MM.1S (cell line): ENCODE measurements at regions not wholly inside any gene's neighbourhood (a gene's known extent, or its start where the extent isn't known, plus 50 kb on each side); places are given as distances from the start of the nearest gene placed in this dataset.

Experiments
- DNase-seq: peaks from one replicate; pipeline ENCODE4 v3.0.0-alpha.2; 2015
- H2AFZ ChIP-seq: fragments of 300-600 bp; sonication (generic); 2 replicates; pipeline ENCODE4 v1.6.0; 2016; ENCODE audit warnings: antibody characterized with exemption, low read length
- H3F3A ChIP-seq: fragments of 300-600 bp; sonication (generic); 2 replicates; pipeline ENCODE4 v1.6.1; 2016; ENCODE audit warnings: mild to moderate bottlenecking, antibody characterized with exemption, low read length, moderate library complexity, mixed read lengths; ENCODE audit not compliant: insufficient read depth
- H3K27ac ChIP-seq: fragments of 300-600 bp; sonication (generic); 2 replicates; pipeline ENCODE4 v1.5.1; 2016; ENCODE audit warnings: mild to moderate bottlenecking, low read length
- H3K27me3 ChIP-seq: fragments of 300-600 bp; sonication (generic); replicated peaks from 2 replicates; pipeline ENCODE4 v1.6.0; 2016; ENCODE audit warnings: low read length; ENCODE audit not compliant: insufficient read depth
- H3K36me3 ChIP-seq: fragments of 300-600 bp; sonication (generic); replicated peaks from 2 replicates; pipeline ENCODE4 v1.6.1; 2016; ENCODE audit warnings: mild to moderate bottlenecking, low read length, mixed read lengths; ENCODE audit not compliant: insufficient read depth
- H3K4me1 ChIP-seq: fragments of 300-600 bp; sonication (generic); 2 replicates; pipeline ENCODE4 v1.6.1; 2016; ENCODE audit warnings: low read length, mixed read lengths
- H3K4me2 ChIP-seq: fragments of 300-600 bp; sonication (generic); 2 replicates; pipeline ENCODE4 v1.6.0; 2016; ENCODE audit warnings: low read depth, low read length
- H3K4me3 ChIP-seq: fragments of 300-600 bp; sonication (generic); 2 replicates; pipeline ENCODE4 v1.5.1; 2016; ENCODE audit warnings: low read length, mixed read lengths
- H3K79me2 ChIP-seq: fragments of 300-600 bp; sonication (generic); 2 replicates; pipeline ENCODE4 v1.6.1; 2016; ENCODE audit warnings: mixed run types, low read length, mixed read lengths
- H3K9ac ChIP-seq: fragments of 300-600 bp; sonication (generic); 2 replicates; pipeline ENCODE4 v1.6.1; 2016; ENCODE audit warnings: low read length, mixed read lengths
- H3K9me2 ChIP-seq: fragments of 300-600 bp; sonication (generic); replicated peaks from 2 replicates; pipeline ENCODE4 v1.6.1; 2016; ENCODE audit warnings: mild to moderate bottlenecking, low read length, mixed read lengths; ENCODE audit not compliant: insufficient read depth
- H3K9me3 ChIP-seq: fragments of 300-600 bp; sonication (generic); replicated peaks from 2 replicates; pipeline ENCODE4 v1.6.1; 2016; ENCODE audit warnings: mild to moderate bottlenecking, low read length, mixed read lengths; ENCODE audit not compliant: insufficient read depth
- H4K20me1 ChIP-seq: fragments of 300-600 bp; sonication (generic); 2 replicates; pipeline ENCODE4 v1.6.1; 2016; ENCODE audit warnings: mild to moderate bottlenecking, low read length, moderate library complexity, mixed read lengths; ENCODE audit not compliant: insufficient read depth
- EZH2 ChIP-seq: fragments of 300-600 bp; sonication (generic); optimal IDR thresholded peaks from 2 replicates; pipeline ENCODE3; 2017; ENCODE audit warnings: low read depth, mild to moderate bottlenecking, antibody characterized with exemption, low read length, mixed read lengths
- EZH2phosphoT487 ChIP-seq: fragments of 300-600 bp; sonication (generic); IDR thresholded peaks from 2 replicates; pipeline ENCODE4 v1.6.1; 2018; ENCODE audit warnings: antibody characterized with exemption, low read length
- TF ChIP-seq, protein P1 (sequence below): fragments of 300-600 bp; sonication (generic); IDR thresholded peaks from 2 replicates; pipeline ENCODE4 v1.5.1; 2016; ENCODE audit warnings: antibody characterized with exemption, low read length, mixed read lengths

DNA sequence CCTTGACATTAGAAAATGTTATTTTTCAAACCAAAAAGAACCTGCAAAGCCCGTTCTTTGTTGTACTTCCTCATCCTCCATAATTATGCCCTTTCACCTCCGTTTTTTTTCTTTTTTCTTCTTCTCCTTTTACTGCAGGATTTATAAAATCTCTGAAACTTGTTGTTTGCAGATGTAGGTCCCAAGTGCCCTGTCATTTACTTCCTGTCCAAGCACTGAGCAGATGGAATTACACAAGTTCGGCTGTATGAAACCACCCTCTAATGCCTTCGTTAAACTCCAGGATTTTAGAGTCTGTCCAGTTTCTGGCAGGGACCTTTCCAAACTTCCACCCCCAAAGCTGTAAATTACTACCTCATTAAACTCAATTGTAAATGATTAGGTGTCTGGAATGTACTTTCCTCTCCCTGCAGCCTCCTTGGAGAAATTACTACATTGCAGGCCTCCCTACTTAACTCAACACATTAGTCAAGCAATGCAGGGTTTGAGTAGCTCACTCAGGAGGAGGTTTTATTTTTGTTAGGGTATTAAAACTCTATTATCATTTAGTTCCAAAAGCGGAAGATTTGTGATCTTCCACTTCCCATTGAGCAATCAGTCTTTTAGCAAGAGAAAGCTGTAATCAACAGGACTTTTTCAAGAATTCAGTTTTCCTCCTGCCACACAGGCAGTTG is 125.6 kb upstream of the LPAR1 start:
- H2AFZ ChIP-seq = no peak overlapping the region

DNA sequence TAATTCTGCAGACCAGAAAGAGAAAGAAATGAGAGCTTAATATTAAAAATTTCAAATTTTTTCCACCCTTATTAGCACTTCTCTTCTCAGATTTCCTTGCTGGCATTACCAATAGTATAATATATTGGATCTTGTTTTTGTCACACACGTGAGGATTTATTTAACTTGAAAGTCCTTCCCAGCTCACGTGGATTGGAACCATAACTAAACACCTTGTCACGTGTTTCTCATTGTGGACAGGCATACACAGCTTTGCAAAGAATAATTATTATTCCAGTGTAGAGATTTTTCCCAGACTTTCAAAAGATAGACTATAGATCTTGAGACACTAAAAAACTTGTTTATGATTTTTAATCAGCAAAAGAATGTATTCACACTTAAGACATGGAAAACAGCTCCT is 123.8 kb upstream of the LPAR1 start:
- Histone ChIP-seq H3F3A (no peaks in the 10 kb centered on the region), H3K4me3 (no peak overlapping the region), H3K9me2 (no peaks in the 10 kb centered on the region), H3K4me2 (no peak overlapping the region), H3K4me1 (no peaks in the 10 kb centered on the region), H3K36me3 (no peaks in the 10 kb centered on the region), H2AFZ (no peak overlapping the region), H3K27ac (no peak overlapping the region), H3K9me3 (no peaks in the 10 kb centered on the region), H4K20me1 (no peaks in the 10 kb centered on the region), H3K9ac (no peak overlapping the region), H3K79me2 (no peaks in the 10 kb centered on the region), H3K27me3 (no peaks in the 10 kb centered on the region)
- TF ChIP-seq, protein P1, sequence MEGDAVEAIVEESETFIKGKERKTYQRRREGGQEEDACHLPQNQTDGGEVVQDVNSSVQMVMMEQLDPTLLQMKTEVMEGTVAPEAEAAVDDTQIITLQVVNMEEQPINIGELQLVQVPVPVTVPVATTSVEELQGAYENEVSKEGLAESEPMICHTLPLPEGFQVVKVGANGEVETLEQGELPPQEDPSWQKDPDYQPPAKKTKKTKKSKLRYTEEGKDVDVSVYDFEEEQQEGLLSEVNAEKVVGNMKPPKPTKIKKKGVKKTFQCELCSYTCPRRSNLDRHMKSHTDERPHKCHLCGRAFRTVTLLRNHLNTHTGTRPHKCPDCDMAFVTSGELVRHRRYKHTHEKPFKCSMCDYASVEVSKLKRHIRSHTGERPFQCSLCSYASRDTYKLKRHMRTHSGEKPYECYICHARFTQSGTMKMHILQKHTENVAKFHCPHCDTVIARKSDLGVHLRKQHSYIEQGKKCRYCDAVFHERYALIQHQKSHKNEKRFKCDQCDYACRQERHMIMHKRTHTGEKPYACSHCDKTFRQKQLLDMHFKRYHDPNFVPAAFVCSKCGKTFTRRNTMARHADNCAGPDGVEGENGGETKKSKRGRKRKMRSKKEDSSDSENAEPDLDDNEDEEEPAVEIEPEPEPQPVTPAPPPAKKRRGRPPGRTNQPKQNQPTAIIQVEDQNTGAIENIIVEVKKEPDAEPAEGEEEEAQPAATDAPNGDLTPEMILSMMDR = no peak
- DNase-seq = no peak

More for the DNA sequence above, 125.6 kb upstream of the LPAR1 start:
- Histone ChIP-seq H3F3A (no peaks in the 10 kb centered on the region), H3K9me3 (no peaks in the 10 kb centered on the region), H3K4me1 (no peaks in the 10 kb centered on the region), H3K9ac (no peak overlapping the region), H3K79me2 (no peaks in the 10 kb centered on the region), H4K20me1 (no peaks in the 10 kb centered on the region), H3K9me2 (no peaks in the 10 kb centered on the region), H3K4me2 (no peak overlapping the region), H3K4me3 (no peak overlapping the region), H3K27ac (no peak overlapping the region), H3K36me3 (no peaks in the 10 kb centered on the region), H3K27me3 (no peaks in the 10 kb centered on the region)
- no peak for DNase-seq
- TF ChIP-seq EZH2 (no peak), EZH2phosphoT487 (no peak)
- TF ChIP-seq, protein P1 = no peak

DNA sequence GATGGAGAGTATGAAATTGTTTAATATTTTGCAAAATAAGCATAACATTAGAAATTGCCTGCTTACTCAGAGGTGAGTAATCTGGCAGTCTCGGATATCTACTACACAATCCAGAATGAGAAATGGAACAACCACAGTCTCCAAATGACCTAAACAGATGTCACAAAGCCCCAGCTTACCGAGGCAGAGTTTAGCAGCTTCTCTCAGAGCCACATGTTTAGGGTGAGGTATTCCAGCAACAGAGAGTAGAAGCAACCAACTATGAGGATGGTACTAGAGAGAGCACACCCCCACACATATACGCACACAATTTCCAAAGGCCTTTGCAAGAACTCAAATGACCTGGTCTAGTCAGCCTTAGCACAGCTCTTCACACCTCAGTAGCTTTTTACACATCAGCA is 122.7 kb upstream of the LPAR1 start:
- no peaks in the 10 kb centered on the region for H3K27me3 ChIP-seq
- no peaks in the 10 kb centered on the region for H4K20me1 ChIP-seq
- no peak overlapping the region for H3K4me2 ChIP-seq
- H3K27ac ChIP-seq = no peak overlapping the region
- no peaks in the 10 kb centered on the region for H3K9me3 ChIP-seq
- H3K36me3 ChIP-seq = no peaks in the 10 kb centered on the region
- no peaks in the 10 kb centered on the region for H3F3A ChIP-seq
- no peaks in the 10 kb centered on the region for H3K9me2 ChIP-seq
- no peak overlapping the region for H3K4me3 ChIP-seq
- DNase-seq = no peak
- no peak overlapping the region for H2AFZ ChIP-seq
- TF ChIP-seq EZH2 (no peak), EZH2phosphoT487 (no peak)
- TF ChIP-seq, protein P1 = no peak
- no peak overlapping the region for H3K9ac ChIP-seq
- H3K79me2 ChIP-seq = no peaks in the 10 kb centered on the region
- H3K4me1 ChIP-seq = no peaks in the 10 kb centered on the region
